Neuronal stem cell (in vitro differentiated cells): ENCODE measurements at regions not wholly inside any gene's neighbourhood (a gene's known extent, or its start where the extent isn't known, plus 50 kb on each side); places are given as distances from the start of the nearest gene placed in this dataset.

ENCODE experiments used
- DNase-seq: peaks from one replicate; pipeline ENCODE4 v3.0.0-alpha.2; 2013; ENCODE audit warnings: low spot score
- H2AFZ ChIP-seq: one replicate; pipeline ENCODE4 v1.6.1; 2013; ENCODE audit warnings: mild to moderate bottlenecking, low read length, inconsistent platforms
- H2AK5ac ChIP-seq: 2 replicates; pipeline ENCODE4 v1.6.1; 2013; ENCODE audit warnings: low read depth, mild to moderate bottlenecking, inconsistent platforms, low read length, moderate library complexity, mixed read lengths
- H2BK120ac ChIP-seq: 2 replicates; pipeline ENCODE4 v1.6.1; 2013; ENCODE audit warnings: low read depth, mild to moderate bottlenecking, inconsistent platforms, low read length, moderate library complexity, mixed read lengths
- H2BK12ac ChIP-seq: one replicate; pipeline ENCODE4 v1.6.1; 2013; ENCODE audit warnings: low read length, inconsistent platforms
- H2BK15ac ChIP-seq: 2 replicates; pipeline ENCODE4 v1.6.1; 2013; ENCODE audit warnings: mild to moderate bottlenecking, low read length, inconsistent platforms, mixed read lengths
- H2BK5ac ChIP-seq: one replicate; pipeline ENCODE4 v1.6.1; 2013; ENCODE audit warnings: inconsistent platforms, mild to moderate bottlenecking, low read length, moderate library complexity
- H3K14ac ChIP-seq: one replicate; pipeline ENCODE4 v1.6.1; 2013; ENCODE audit warnings: low read length, inconsistent platforms
- H3K18ac ChIP-seq: 2 replicates; pipeline ENCODE4 v1.6.1; 2013; ENCODE audit warnings: low read length, inconsistent platforms
- H3K23ac ChIP-seq: 2 replicates; pipeline ENCODE4 v1.6.1; 2013; ENCODE audit warnings: low read depth, mild to moderate bottlenecking, mixed read lengths, low read length, inconsistent platforms; ENCODE audit not compliant: poor library complexity
- H3K27ac ChIP-seq: replicated peaks from 3 replicates; pipeline ENCODE4 v1.5.1; 2013; ENCODE audit warnings: low read length, inconsistent platforms
- H3K27me3 ChIP-seq, 3 experiments: 2 replicates each; pipeline ENCODE4 v1.6.1; 2013; ENCODE audit warnings: low read length in 3 of 3, mild to moderate bottlenecking in 2 of 3, inconsistent platforms in 1 of 3, low read depth in 1 of 3, mixed read lengths in 1 of 3, moderate library complexity in 1 of 3; ENCODE audit not compliant: control insufficient read depth in 3 of 3, insufficient read depth in 3 of 3
- H3K36me3 ChIP-seq, 2 donors: replicated peaks in 1 of 2; 2 replicates each; pipeline ENCODE4 v1.6.1; 2013; ENCODE audit warnings: low read length in 2 of 2; ENCODE audit not compliant: control insufficient read depth in 2 of 2, insufficient read depth in 2 of 2
- H3K4ac ChIP-seq: 2 replicates; pipeline ENCODE4 v1.6.1; 2013; ENCODE audit warnings: inconsistent platforms, mild to moderate bottlenecking, low read length, moderate library complexity
- H3K4me1 ChIP-seq, 2 donors: 1 replicate in 1 of 2; 2 replicates in 1 of 2; pipeline ENCODE4 v1.6.1; 2013; ENCODE audit warnings: low read length in 2 of 2, low read depth in 1 of 2; ENCODE audit not compliant: control insufficient read depth in 2 of 2, insufficient read depth in 1 of 2
- H3K4me2 ChIP-seq: one replicate; pipeline ENCODE4 v1.6.1; 2013; ENCODE audit warnings: mild to moderate bottlenecking, low read length, inconsistent platforms; ENCODE audit not compliant: insufficient read depth, poor library complexity, severe bottlenecking
- H3K4me3 ChIP-seq, 2 donors: 2 replicates each; pipeline ENCODE4 v1.5.1; 2013; ENCODE audit warnings: low read length in 2 of 2, mild to moderate bottlenecking in 2 of 2, inconsistent platforms in 1 of 2, moderate library complexity in 1 of 2
- H3K79me1 ChIP-seq: one replicate; pipeline ENCODE4 v1.6.1; 2013; ENCODE audit warnings: low read depth, mild to moderate bottlenecking, inconsistent platforms, low read length, moderate library complexity
- H3K9ac ChIP-seq: one replicate; pipeline ENCODE4 v1.6.1; 2013; ENCODE audit warnings: mild to moderate bottlenecking, low read depth, low read length, inconsistent platforms; ENCODE audit not compliant: poor library complexity
- H3K9me3 ChIP-seq, 2 donors: replicated peaks in 1 of 2; 2 replicates each; pipeline versions ENCODE3 to v1.6.1; 2013; ENCODE audit warnings: low read length in 2 of 2, mild to moderate bottlenecking in 2 of 2, inconsistent platforms in 1 of 2, low read depth in 1 of 2, mixed read lengths in 1 of 2, moderate library complexity in 1 of 2; ENCODE audit not compliant: control insufficient read depth in 2 of 2, insufficient read depth in 1 of 2
- H4K8ac ChIP-seq: one replicate; pipeline ENCODE4 v1.6.1; 2013; ENCODE audit warnings: low read depth, mild to moderate bottlenecking, inconsistent platforms, low read length, moderate library complexity
- H4K91ac ChIP-seq: one replicate; pipeline ENCODE4 v1.6.1; 2013; ENCODE audit warnings: low read length, low read depth, mild to moderate bottlenecking, inconsistent platforms; ENCODE audit not compliant: poor library complexity
- WGBS, 2 donors: extraction: QIAGEN DNeasy Blood & Tissue Kit; methylation state at CpG; one replicate each; pipeline ENCODE4 v1.1.7; 2013; ENCODE audit warnings: missing lambda C conversion rate in 2 of 2, mixed read lengths in 1 of 2; ENCODE audit not compliant: insufficient read length in 2 of 2, insufficient replicate concordance in 1 of 2; ENCODE audit errors: extremely low coverage in 2 of 2; 5-methylcytosine and 5-hydroxymethylcytosine counted together

GRCh38 chr11:121932646-121933185 is 183.3 kb downstream of the BLID start:
- Histone ChIP-seq H2BK5ac (no peak overlapping the region), H3K4me2 (no peak overlapping the region), H3K36me3 (no peaks in the 10 kb centered on the region), H2BK12ac (no peak overlapping the region), H4K91ac (no peak overlapping the region), H3K4me1 (peaks cover 7 to 19% of the 10 kb centered on the region in 2 donors), H3K27ac (no peak overlapping the region), H4K8ac (no peak overlapping the region), H3K4me3 (no peak overlapping the region), H3K14ac (no peak overlapping the region), H3K9me3 (no peaks in the 10 kb centered on the region), H3K18ac (no peak overlapping the region), H2AK5ac (no peak overlapping the region), H3K4ac (no peak overlapping the region), H3K9ac (no peak overlapping the region), H2BK15ac (no peak overlapping the region), H3K79me1 (no peaks in the 10 kb centered on the region), H2AFZ (no peak overlapping the region), H3K23ac (no peak overlapping the region), H3K27me3 (peaks cover 0 to 4% (median 2%) of the 10 kb centered on the region in 3 experiments), H2BK120ac (no peak overlapping the region)
- no peak for DNase-seq
- no CpG with 5 or more reads among the region's 3 CpGs for WGBS, 2 donors

DNA sequence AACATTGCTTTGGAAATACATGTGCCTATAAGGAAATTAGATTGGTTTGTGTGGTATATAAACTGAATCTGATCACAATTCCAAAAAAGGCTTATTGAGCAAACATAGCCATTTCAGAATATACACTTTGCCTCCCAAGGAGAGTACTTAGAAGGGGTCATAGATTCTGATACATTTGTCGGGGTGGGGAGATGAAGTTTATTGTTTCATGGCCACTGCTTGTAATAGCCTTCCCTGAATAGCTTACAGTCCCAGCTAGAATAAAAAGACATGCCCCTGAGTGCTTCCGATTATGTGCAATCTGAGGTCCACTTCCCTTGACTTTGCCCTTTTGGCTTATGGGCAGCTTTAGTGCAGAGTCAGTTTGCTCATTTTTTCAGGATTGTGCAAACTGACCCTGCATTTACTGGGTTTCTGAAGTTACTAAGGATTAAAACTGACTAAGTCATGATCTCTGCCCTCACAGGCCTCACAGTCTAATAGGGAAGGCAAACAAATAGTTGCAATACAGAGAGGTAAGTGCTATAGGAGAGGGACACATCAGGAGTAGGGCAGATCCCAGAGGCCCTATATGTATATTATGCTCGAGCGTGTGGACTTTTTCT is 184.2 kb downstream of the BLID start:
- Histone ChIP-seq H2BK12ac (no peak overlapping the region), H3K36me3 (no peaks in the 10 kb centered on the region), H2BK5ac (no peak overlapping the region), H2AFZ (no peak overlapping the region), H2BK120ac (no peak overlapping the region), H3K23ac (no peak overlapping the region), H2AK5ac (no peak overlapping the region), H3K14ac (no peak overlapping the region), H2BK15ac (no peak overlapping the region), H3K4me1 (peaks cover 7 to 19% of the 10 kb centered on the region in 2 donors), H3K27ac (no peak overlapping the region), H3K4ac (no peak overlapping the region), H3K18ac (no peak overlapping the region), H3K4me3 (no peak overlapping the region), H3K79me1 (no peaks in the 10 kb centered on the region), H4K8ac (no peak overlapping the region), H3K9me3 (no peaks in the 10 kb centered on the region), H3K27me3 (peaks cover 0 to 10% (median 4%) of the 10 kb centered on the region in 3 experiments), H3K4me2 (no peak overlapping the region), H3K9ac (no peak overlapping the region), H4K91ac (no peak overlapping the region)
- WGBS, 2 donors = no CpG with 5 or more reads among the region's 4 CpGs
- DNase-seq = no peak

DNA sequence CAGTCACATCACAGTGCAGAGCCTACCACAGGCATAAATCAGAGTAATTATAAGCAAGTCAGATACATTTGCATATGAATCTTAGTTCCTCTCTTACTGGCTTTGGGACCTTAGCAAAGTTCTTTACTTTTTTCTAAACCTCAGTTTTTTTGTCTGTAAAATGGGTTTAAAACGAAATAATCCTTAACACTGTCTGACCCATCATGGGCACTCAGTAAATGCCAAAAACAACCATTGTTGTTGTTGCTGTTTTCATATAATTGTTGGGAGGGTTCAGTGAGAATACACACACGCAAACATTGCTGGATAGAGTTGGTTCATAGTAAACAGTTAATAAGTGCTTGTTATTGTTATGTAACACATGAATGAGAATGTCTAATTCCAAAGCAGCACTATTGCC is 184.9 kb downstream of the BLID start:
- Histone ChIP-seq H2AFZ (no peak overlapping the region), H3K4me2 (no peak overlapping the region), H3K27me3 (peaks cover 0 to 14% (median 4%) of the 10 kb centered on the region in 3 experiments), H3K9me3 (no peaks in the 10 kb centered on the region), H4K8ac (no peak overlapping the region), H3K4ac (no peak overlapping the region), H3K4me1 (peaks cover 7 to 19% of the 10 kb centered on the region in 2 donors), H2BK5ac (no peak overlapping the region), H3K9ac (no peak overlapping the region), H2BK12ac (no peak overlapping the region), H4K91ac (no peak overlapping the region), H3K27ac (no peak overlapping the region), H3K36me3 (no peaks in the 10 kb centered on the region), H3K4me3 (no peak overlapping the region), H3K18ac (no peak overlapping the region), H2BK120ac (no peak overlapping the region), H3K14ac (no peak overlapping the region), H2AK5ac (no peak overlapping the region), H2BK15ac (no peak overlapping the region), H3K23ac (no peak overlapping the region), H3K79me1 (no peaks in the 10 kb centered on the region)
- WGBS, 2 donors = no CpG with 5 or more reads among the region's 2 CpGs
- DNase-seq = no peak

- peaks cover 7 to 19% of the 10 kb centered on the region in 2 donors for H3K4me1 ChIP-seq
- H2BK15ac ChIP-seq = no peak overlapping the region
- H3K4me2 ChIP-seq = peak overlapping the region; percentile 23
- H2AFZ ChIP-seq = peak overlapping the region; percentile 62
- no peak overlapping the region for H2BK120ac ChIP-seq
- no peak overlapping the region for H3K23ac ChIP-seq
- no peak overlapping the region for H2AK5ac ChIP-seq
- no peak overlapping the region for H3K14ac ChIP-seq
- no peak overlapping the region for H3K9ac ChIP-seq
- no peak overlapping the region for H4K8ac ChIP-seq
- WGBS, 2 donors = no CpG with 5 or more reads among the region's 18 CpGs
- no peaks in the 10 kb centered on the region for H3K9me3 ChIP-seq
- H3K4me3 ChIP-seq = peak overlapping the region in 1 of 2 donors; percentile 31
- H2BK5ac ChIP-seq = no peak overlapping the region
- H3K36me3 ChIP-seq = no peaks in the 10 kb centered on the region
- no peak overlapping the region for H3K4ac ChIP-seq
- no peaks in the 10 kb centered on the region for H3K79me1 ChIP-seq
- peaks cover 0 to 14% (median 4%) of the 10 kb centered on the region in 3 experiments for H3K27me3 ChIP-seq
- no peak overlapping the region for H3K27ac ChIP-seq
- no peak overlapping the region for H4K91ac ChIP-seq
- no peak overlapping the region for H2BK12ac ChIP-seq
- no peak overlapping the region for H3K18ac ChIP-seq
- DNase-seq = no peak
Observed at GRCh38 chr11:121930004-121930965, 185.7 kb downstream of the BLID start.
